DND-41 (cell line): ENCODE measurements at regions not wholly inside any gene's neighbourhood (a gene's known extent, or its start where the extent isn't known, plus 50 kb on each side); places are given as distances from the start of the nearest gene placed in this dataset.

Experiments
- ATAC-seq: fragments of 200-7000 bp; cut with Tn5 transposase; 3 replicates; pipeline ENCODE4 v1.9.1; 2021; ENCODE audit warnings: low read depth; ENCODE audit not compliant: insufficient read depth
- DNase-seq: peaks from one replicate; pipeline ENCODE4 v3.0.0-alpha.2; 2020
- H2AFZ ChIP-seq: 2 replicates; pipeline ENCODE4 v1.6.0; 2012; ENCODE audit warnings: low read depth, low read length
- H3K27ac ChIP-seq: 2 replicates; pipeline ENCODE4 v1.5.1; 2012; ENCODE audit warnings: low read length, inconsistent platforms
- H3K27me3 ChIP-seq: fragments of 200-600 bp; sonication (generic); 2 replicates; pipeline ENCODE4 v1.6.0; 2012; ENCODE audit warnings: low read length, mild to moderate bottlenecking, inconsistent platforms; ENCODE audit not compliant: insufficient read depth, poor library complexity
- H3K36me3 ChIP-seq: 2 replicates; pipeline ENCODE4 v1.5.1; 2012; ENCODE audit warnings: low read length, inconsistent platforms; ENCODE audit not compliant: insufficient read depth
- H3K4me1 ChIP-seq: 2 replicates; pipeline ENCODE4 v1.5.1; 2012; ENCODE audit warnings: mild to moderate bottlenecking, low read length; ENCODE audit not compliant: insufficient read depth
- H3K4me2 ChIP-seq: 2 replicates; pipeline ENCODE4 v1.6.0; 2012; ENCODE audit warnings: mild to moderate bottlenecking, moderate library complexity, low read length, inconsistent platforms; ENCODE audit not compliant: insufficient read depth
- H3K4me3 ChIP-seq, 2 experiments: fragments of 200-600 bp in 1 of 2; shearing (Covaris generic) in 1 of 2; 2 replicates each; pipeline ENCODE4 v1.5.1; 2012 to 2016; ENCODE audit warnings: inconsistent platforms in 2 of 2, low read length in 2 of 2, mild to moderate bottlenecking in 2 of 2, low read depth in 1 of 2, moderate library complexity in 1 of 2
- H3K79me2 ChIP-seq: 2 replicates; pipeline ENCODE4 v1.6.0; 2012; ENCODE audit warnings: low read length, inconsistent platforms; ENCODE audit not compliant: insufficient read depth
- H3K9ac ChIP-seq: 2 replicates; pipeline ENCODE4 v1.6.0; 2012; ENCODE audit warnings: low read depth, mild to moderate bottlenecking, inconsistent platforms, low read length, moderate library complexity
- H3K9me3 ChIP-seq: 2 replicates; pipeline ENCODE4 v1.5.1; 2012; ENCODE audit warnings: low read length, moderate library complexity, mild to moderate bottlenecking, inconsistent platforms; ENCODE audit not compliant: insufficient read depth, severe bottlenecking
- H4K20me1 ChIP-seq: 2 replicates; pipeline ENCODE4 v1.6.0; 2012; ENCODE audit warnings: low read length; ENCODE audit not compliant: insufficient read depth
- EZH2 ChIP-seq: IDR thresholded peaks from 3 replicates; pipeline ENCODE4 v1.6.1; 2012; ENCODE audit warnings: borderline replicate concordance, low read depth, mild to moderate bottlenecking, moderate library complexity, low read length, inconsistent platforms; ENCODE audit not compliant: severe bottlenecking
- TF ChIP-seq, protein P1 (sequence below): IDR thresholded peaks from 2 replicates; pipeline ENCODE4 v1.5.1; 2012; ENCODE audit warnings: borderline replicate concordance, low read length, moderate library complexity, mild to moderate bottlenecking; ENCODE audit not compliant: poor library complexity, severe bottlenecking; ENCODE audit errors: extremely low read depth

DNA sequence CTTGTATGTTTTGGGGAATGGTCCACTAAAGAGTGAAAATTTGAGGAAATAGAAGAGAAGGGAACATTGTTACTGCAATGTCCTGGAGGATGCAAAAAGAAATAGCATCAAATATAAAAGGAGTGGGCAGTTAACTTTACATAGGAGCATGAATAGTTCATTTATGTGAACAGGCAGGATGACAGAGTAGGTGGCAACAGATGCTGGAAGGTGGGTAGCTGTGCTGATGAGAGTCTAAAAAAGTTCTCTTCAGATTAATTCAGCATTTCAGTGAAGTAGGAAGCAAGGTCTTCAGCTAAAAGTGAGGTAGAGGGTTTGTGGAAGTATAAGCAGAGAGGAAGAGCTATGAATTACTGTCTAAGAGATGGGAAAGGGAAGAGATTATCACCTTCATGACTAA is 276.5 kb downstream of the KIF2B start:
- Histone ChIP-seq H3K4me2 (no peak overlapping the region), H2AFZ (no peak overlapping the region), H3K4me1 (no peaks in the 10 kb centered on the region), H4K20me1 (no peaks in the 10 kb centered on the region), H3K79me2 (no peaks in the 10 kb centered on the region), H3K9ac (no peak overlapping the region), H3K27me3 (no peaks in the 10 kb centered on the region), H3K9me3 (peaks cover 16% of the 10 kb centered on the region), H3K27ac (no peak overlapping the region), H3K4me3 (no peak overlapping the region), H3K36me3 (no peaks in the 10 kb centered on the region)
- TF ChIP-seq EZH2 = no peak
- TF ChIP-seq, protein P1, sequence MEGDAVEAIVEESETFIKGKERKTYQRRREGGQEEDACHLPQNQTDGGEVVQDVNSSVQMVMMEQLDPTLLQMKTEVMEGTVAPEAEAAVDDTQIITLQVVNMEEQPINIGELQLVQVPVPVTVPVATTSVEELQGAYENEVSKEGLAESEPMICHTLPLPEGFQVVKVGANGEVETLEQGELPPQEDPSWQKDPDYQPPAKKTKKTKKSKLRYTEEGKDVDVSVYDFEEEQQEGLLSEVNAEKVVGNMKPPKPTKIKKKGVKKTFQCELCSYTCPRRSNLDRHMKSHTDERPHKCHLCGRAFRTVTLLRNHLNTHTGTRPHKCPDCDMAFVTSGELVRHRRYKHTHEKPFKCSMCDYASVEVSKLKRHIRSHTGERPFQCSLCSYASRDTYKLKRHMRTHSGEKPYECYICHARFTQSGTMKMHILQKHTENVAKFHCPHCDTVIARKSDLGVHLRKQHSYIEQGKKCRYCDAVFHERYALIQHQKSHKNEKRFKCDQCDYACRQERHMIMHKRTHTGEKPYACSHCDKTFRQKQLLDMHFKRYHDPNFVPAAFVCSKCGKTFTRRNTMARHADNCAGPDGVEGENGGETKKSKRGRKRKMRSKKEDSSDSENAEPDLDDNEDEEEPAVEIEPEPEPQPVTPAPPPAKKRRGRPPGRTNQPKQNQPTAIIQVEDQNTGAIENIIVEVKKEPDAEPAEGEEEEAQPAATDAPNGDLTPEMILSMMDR = no peak
- DNase-seq (no peak), ATAC-seq (no peak)

DNA sequence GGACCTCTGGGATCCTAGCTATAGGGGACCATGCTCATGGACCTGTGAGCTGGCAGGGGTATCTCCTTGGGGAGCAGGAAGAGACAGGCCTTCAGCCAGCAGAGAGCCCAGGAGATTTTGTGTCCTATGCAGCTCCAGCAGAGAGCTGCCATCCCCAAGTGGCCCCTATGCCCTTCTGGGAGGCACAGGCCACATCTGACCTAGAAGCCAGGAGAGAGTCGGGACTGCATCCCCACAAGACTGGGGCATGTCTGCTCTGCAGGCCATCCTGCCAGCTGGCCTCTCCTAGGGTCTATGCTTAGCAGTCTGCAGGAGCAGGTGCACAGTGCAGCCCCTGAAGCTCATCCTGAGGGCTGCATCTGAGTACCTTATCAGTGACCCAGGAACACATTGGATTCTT is 279.5 kb downstream of the KIF2B start:
- Histone ChIP-seq H3K4me2 (no peak overlapping the region), H3K9me3 (peaks cover 16% of the 10 kb centered on the region), H3K4me3 (no peak overlapping the region), H3K79me2 (no peaks in the 10 kb centered on the region), H2AFZ (no peak overlapping the region), H3K27me3 (no peaks in the 10 kb centered on the region), H3K9ac (no peak overlapping the region), H3K27ac (no peak overlapping the region), H3K36me3 (no peaks in the 10 kb centered on the region), H3K4me1 (no peaks in the 10 kb centered on the region), H4K20me1 (no peaks in the 10 kb centered on the region)
- DNase-seq (no peak), ATAC-seq (no peak)
- TF ChIP-seq EZH2 = no peak
- TF ChIP-seq, protein P1 = no peak

DNA sequence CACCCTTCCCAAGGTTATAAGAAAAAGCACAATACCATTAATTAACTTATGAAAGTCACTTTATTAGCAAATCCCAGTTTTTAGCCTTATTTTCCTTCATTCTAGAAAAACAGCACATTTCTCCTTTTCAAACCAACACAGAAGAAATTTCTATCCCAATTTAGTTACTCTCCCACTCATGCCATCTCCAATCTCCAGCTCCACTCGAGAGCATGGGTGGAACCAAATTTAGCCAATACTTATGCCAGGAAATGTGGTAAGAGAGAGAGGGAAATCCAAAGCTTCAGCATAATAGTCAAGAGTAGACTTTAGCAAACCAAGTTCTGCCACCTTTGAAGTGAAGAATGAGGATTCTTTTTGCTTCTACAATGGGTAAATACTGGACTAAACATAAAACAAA is 288.8 kb downstream of the KIF2B start:
- ATAC-seq (no peak), DNase-seq (no peak)
- TF ChIP-seq, protein P1 = no peak
- TF ChIP-seq EZH2 = no peak
- H3K36me3 ChIP-seq = no peaks in the 10 kb centered on the region
- no peak overlapping the region for H3K4me2 ChIP-seq
- H2AFZ ChIP-seq = no peak overlapping the region
- no peaks in the 10 kb centered on the region for H3K4me1 ChIP-seq
- H3K27me3 ChIP-seq = no peaks in the 10 kb centered on the region
- H3K79me2 ChIP-seq = no peaks in the 10 kb centered on the region
- no peak overlapping the region for H3K9ac ChIP-seq
- H3K27ac ChIP-seq = no peak overlapping the region
- H3K4me3 ChIP-seq = no peak overlapping the region
- no peaks in the 10 kb centered on the region for H3K9me3 ChIP-seq
- no peaks in the 10 kb centered on the region for H4K20me1 ChIP-seq

DNA sequence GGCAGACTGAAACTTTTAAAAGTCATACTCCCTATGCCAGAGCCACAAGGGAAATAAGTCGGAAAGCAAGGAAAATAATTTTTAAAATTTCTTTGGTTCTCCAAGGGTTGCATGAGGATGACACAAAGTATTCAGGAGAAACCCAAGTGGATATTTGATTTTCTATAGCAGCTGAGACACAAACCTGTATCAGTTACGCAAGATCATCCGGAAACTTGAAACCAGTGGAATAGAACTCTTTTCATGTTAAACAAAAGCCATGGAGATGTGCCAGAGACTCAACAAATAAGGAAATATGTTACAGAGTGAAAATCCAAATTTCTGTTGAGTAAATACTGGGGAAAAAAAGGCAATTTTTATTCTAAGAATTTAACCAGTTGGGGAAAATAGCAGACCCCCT is 294.7 kb downstream of the KIF2B start:
- H4K20me1 ChIP-seq = no peaks in the 10 kb centered on the region
- H2AFZ ChIP-seq = no peak overlapping the region
- peaks cover 3% of the 10 kb centered on the region for H3K9me3 ChIP-seq
- ATAC-seq = no peak
- no peaks in the 10 kb centered on the region for H3K27me3 ChIP-seq
- no peak for DNase-seq
- no peak overlapping the region for H3K4me3 ChIP-seq
- no peaks in the 10 kb centered on the region for H3K36me3 ChIP-seq
- H3K4me2 ChIP-seq = no peak overlapping the region
- H3K9ac ChIP-seq = no peak overlapping the region
- H3K4me1 ChIP-seq = no peaks in the 10 kb centered on the region
- H3K79me2 ChIP-seq = no peaks in the 10 kb centered on the region
- H3K27ac ChIP-seq = no peak overlapping the region
- no peak for TF ChIP-seq EZH2
- TF ChIP-seq, protein P1 = no peak
